Activated CD4-positive, alpha-beta T cell treated with anti-CD3 and anti-CD28 coated beads, Interleukin-2, amount 10 ng/mL, durations not matched to agents 24 days and 14 days (primary cell): ENCODE measurements at regions not wholly inside any gene's neighbourhood (a gene's known extent, or its start where the extent isn't known, plus 50 kb on each side); places are given as distances from the start of the nearest gene placed in this dataset.
"Not testable (repeated sequence)": the region's sequence is repeated elsewhere in the genome, so short reads cannot be mapped to it uniquely, and the experiment has no call there.

ENCODE experiments used
- DNase-seq: peaks from one replicate; pipeline ENCODE4 v3.0.0; 2022
- H3K27ac Mint-ChIP-seq: one replicate; pipeline ENCODE4 v1.8.0; 2022; ENCODE audit warnings: mild to moderate bottlenecking, mixed read lengths
- H3K27me3 Mint-ChIP-seq: one replicate; pipeline ENCODE4 v1.8.0; 2022; ENCODE audit warnings: mixed read lengths
- H3K36me3 Mint-ChIP-seq: one replicate; pipeline ENCODE4 v1.8.0; 2022; ENCODE audit warnings: low read depth, mild to moderate bottlenecking, mixed read lengths
- H3K4me1 Mint-ChIP-seq: one replicate; pipeline ENCODE4 v1.8.0; 2021; ENCODE audit warnings: mixed read lengths
- H3K4me3 Mint-ChIP-seq: one replicate; pipeline ENCODE4 v1.8.0; 2022; ENCODE audit warnings: mild to moderate bottlenecking, moderate library complexity, mixed read lengths
- H3K9me3 Mint-ChIP-seq: one replicate; pipeline ENCODE4 v1.8.0; 2021; ENCODE audit warnings: mixed read lengths
- intact Hi-C: fragments of 100-400 bp; cut with micrococcal nuclease; formaldehyde crosslinking; loops from one replicate; pipeline ENCODE4 v1.15.1; 2023

- intact Hi-C loops: no loop called here
- H3K36me3 Mint-ChIP-seq: no peaks in the 10 kb centered on the region
- H3K27ac Mint-ChIP-seq: no peak overlapping the region
- H3K27me3 Mint-ChIP-seq: peaks cover 5% of the 10 kb centered on the region
- H3K9me3 Mint-ChIP-seq: no peaks in the 10 kb centered on the region
- peaks cover 12% of the 10 kb centered on the region for H3K4me1 Mint-ChIP-seq
- no peak overlapping the region for H3K4me3 Mint-ChIP-seq
- DNase-seq: no peak
Measured at GRCh38 chr6:170094686-170095272, 196.1 kb downstream of the DLL1 start.

- H3K4me3 Mint-ChIP-seq: no peak overlapping the region
- no peaks in the 10 kb centered on the region for H3K36me3 Mint-ChIP-seq
- H3K4me1 Mint-ChIP-seq: peaks cover 19% of the 10 kb centered on the region
- no peak overlapping the region for H3K27ac Mint-ChIP-seq
- no peak for DNase-seq
- H3K9me3 Mint-ChIP-seq: no peaks in the 10 kb centered on the region
- intact Hi-C loops: no loop called here
- H3K27me3 Mint-ChIP-seq: peaks cover 2% of the 10 kb centered on the region
Measured at GRCh38 chr6:170093658-170094596, 197.0 kb downstream of the DLL1 start.

GRCh38 chr6:170093276-170093657 lies 197.6 kb downstream of the DLL1 start:
- DNase-seq: no peak
- H3K27ac Mint-ChIP-seq: no peak overlapping the region
- intact Hi-C loops: no loop called here
- no peak overlapping the region for H3K4me3 Mint-ChIP-seq
- no peaks in the 10 kb centered on the region for H3K9me3 Mint-ChIP-seq
- H3K36me3 Mint-ChIP-seq: no peaks in the 10 kb centered on the region
- H3K4me1 Mint-ChIP-seq: peaks cover 21% of the 10 kb centered on the region
- peaks cover 2% of the 10 kb centered on the region for H3K27me3 Mint-ChIP-seq

DNA sequence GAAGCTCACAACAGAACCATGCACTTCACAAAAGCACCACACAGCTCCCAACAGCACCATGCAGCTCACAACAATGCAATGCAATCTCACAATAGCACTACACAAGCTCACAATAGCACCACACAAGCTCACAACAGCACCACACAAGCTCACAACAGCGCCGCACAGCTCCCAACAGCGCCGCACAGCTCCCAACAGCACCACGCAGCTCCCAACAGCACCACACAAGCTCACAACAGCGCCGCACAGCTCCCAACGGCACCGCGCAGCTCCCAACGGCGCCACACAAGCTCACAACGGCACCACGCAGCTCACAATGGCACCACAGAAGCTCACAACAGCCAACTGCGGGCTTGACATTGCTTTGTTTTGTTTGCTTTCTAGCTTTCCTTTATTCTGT lies 198.1 kb downstream of the DLL1 start:
- Mint-ChIP-seq H3K27me3 (peaks cover 4% of the 10 kb centered on the region), H3K4me1 (peaks cover 26% of the 10 kb centered on the region), H3K9me3 (no peaks in the 10 kb centered on the region), H3K4me3 (no peak overlapping the region), H3K27ac (no peak overlapping the region), H3K36me3 (no peaks in the 10 kb centered on the region)
- intact Hi-C loops: no loop called here
- DNase-seq: no peak

GRCh38 chr6:170091639-170092579 lies 199.0 kb downstream of the DLL1 start:
- intact Hi-C loops: no loop called here
- Mint-ChIP-seq H3K4me1 (peaks cover 26% of the 10 kb centered on the region), H3K9me3 (no peaks in the 10 kb centered on the region), H3K27ac (no peak overlapping the region), H3K36me3 (no peaks in the 10 kb centered on the region), H3K27me3 (peaks cover 4% of the 10 kb centered on the region), H3K4me3 (no peak overlapping the region)
- no peak for DNase-seq

GRCh38 chr6:170091000-170091638 lies 199.8 kb downstream of the DLL1 start:
- H3K4me1 Mint-ChIP-seq: peaks cover 28% of the 10 kb centered on the region
- no peak for DNase-seq
- no peaks in the 10 kb centered on the region for H3K9me3 Mint-ChIP-seq

GRCh38 chr6:170090561-170090960 lies 200.3 kb downstream of the DLL1 start:
- Mint-ChIP-seq H3K4me3 (peak overlapping the region; percentile 91), H3K9me3 (no peaks in the 10 kb centered on the region), H3K27ac (peak overlapping the region; percentile 22), H3K27me3 (peaks cover 4% of the 10 kb centered on the region), H3K4me1 (peaks cover 28% of the 10 kb centered on the region), H3K36me3 (no peaks in the 10 kb centered on the region)
- intact Hi-C loops: no loop called here
- DNase-seq: no peak

More at GRCh38 chr6:170091000-170091638, 199.8 kb downstream of the DLL1 start:
- no peak overlapping the region for H3K4me3 Mint-ChIP-seq
- peaks cover 4% of the 10 kb centered on the region for H3K27me3 Mint-ChIP-seq
- no peaks in the 10 kb centered on the region for H3K36me3 Mint-ChIP-seq
- intact Hi-C loops: no loop called here
- no peak overlapping the region for H3K27ac Mint-ChIP-seq

DNA sequence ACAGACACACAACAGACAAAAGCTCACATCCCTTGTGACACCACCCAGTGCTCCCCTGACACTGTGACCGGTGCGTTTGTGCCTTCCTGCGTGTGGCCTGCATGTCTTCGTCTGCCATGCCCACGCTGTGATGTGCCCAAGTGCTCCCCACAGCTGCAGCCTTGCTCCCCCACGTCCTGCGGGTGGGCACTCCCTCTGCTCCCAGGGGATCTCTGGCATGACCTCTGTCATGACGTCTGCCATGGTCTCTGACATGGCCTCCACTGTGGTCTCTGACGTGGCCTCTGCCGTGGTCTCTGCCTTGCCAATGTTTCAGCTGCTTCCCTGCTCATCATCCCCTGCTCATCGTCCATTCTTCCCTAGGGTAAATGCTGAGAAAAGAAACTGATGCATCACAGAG lies 200.9 kb downstream of the DLL1 start:
- Mint-ChIP-seq H3K36me3 (no peaks in the 10 kb centered on the region), H3K27ac (peak overlapping the region; percentile 98), H3K9me3 (no peaks in the 10 kb centered on the region), H3K4me3 (peak overlapping the region; percentile 91), H3K27me3 (peaks cover 2% of the 10 kb centered on the region), H3K4me1 (peaks cover 30% of the 10 kb centered on the region)
- intact Hi-C loops: loop anchor here (2.0 to 5.0 kb wide), 3 partner anchors 59 to 217 kb away; partner anchors contain the start of gene FAM120B
- no peak for DNase-seq

GRCh38 chr6:170088582-170088955 lies 202.3 kb downstream of the DLL1 start:
- H3K4me1 Mint-ChIP-seq: peaks cover 30% of the 10 kb centered on the region
- intact Hi-C loops: loop anchor here (2.0 to 5.0 kb wide), 3 partner anchors 60 to 219 kb away; partner anchors contain the start of gene FAM120B
- no peak for DNase-seq
- peak overlapping the region; percentile 91 for H3K4me3 Mint-ChIP-seq
- H3K36me3 Mint-ChIP-seq: no peaks in the 10 kb centered on the region
- H3K9me3 Mint-ChIP-seq: no peaks in the 10 kb centered on the region
- peaks cover 2% of the 10 kb centered on the region for H3K27me3 Mint-ChIP-seq
- peak overlapping the region; percentile 98 for H3K27ac Mint-ChIP-seq

- peak; percentile 90 for DNase-seq
- H3K27ac Mint-ChIP-seq: peak overlapping the region; percentile 98
- intact Hi-C loops: loop anchor here (2.0 to 5.0 kb wide), 3 partner anchors 61 to 219 kb away; partner anchors contain the start of gene FAM120B
- peak overlapping the region; percentile 91 for H3K4me3 Mint-ChIP-seq
- H3K27me3 Mint-ChIP-seq: peaks cover 2% of the 10 kb centered on the region
- H3K4me1 Mint-ChIP-seq: peaks cover 34% of the 10 kb centered on the region
- H3K36me3 Mint-ChIP-seq: no peaks in the 10 kb centered on the region
- H3K9me3 Mint-ChIP-seq: no peaks in the 10 kb centered on the region
Measured at GRCh38 chr6:170087941-170088581, 202.8 kb downstream of the DLL1 start.

DNA sequence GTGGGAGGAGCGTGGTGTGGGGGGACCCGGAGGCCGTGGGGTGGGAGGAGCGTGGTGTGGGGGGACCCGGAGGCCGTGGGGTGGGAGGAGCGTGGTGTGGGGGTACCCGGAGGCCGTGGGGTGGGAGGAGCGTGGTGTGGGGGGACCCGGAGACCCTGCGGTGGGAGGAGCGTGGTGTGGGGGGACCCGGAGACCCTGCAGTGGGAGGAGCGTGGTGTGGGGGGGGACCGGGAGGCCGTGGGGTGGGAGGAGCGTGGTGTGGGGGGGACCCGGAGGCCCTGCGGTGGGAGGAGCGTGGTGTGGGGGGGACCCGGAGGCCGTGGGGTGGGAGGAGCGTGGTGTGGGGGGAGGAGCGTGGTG lies 203.5 kb downstream of the DLL1 start:
- H3K4me1 Mint-ChIP-seq: peaks cover 39% of the 10 kb centered on the region
- not testable (repeated sequence) for H3K27me3 Mint-ChIP-seq, DNase-seq, H3K36me3 Mint-ChIP-seq, H3K27ac Mint-ChIP-seq, H3K4me3 Mint-ChIP-seq, H3K9me3 Mint-ChIP-seq
- intact Hi-C loops: loop anchor here (5.0 kb wide), 2 partner anchors 95 to 220 kb away; partner anchors contain the start of gene FAM120B

GRCh38 chr6:170086639-170087420 lies 204.0 kb downstream of the DLL1 start:
- Mint-ChIP-seq H3K4me1 (peaks cover 44% of the 10 kb centered on the region), H3K36me3 (no peaks in the 10 kb centered on the region), H3K27ac (peak overlapping the region; percentile 83), H3K27me3 (peaks cover 2% of the 10 kb centered on the region), H3K4me3 (peak overlapping the region; percentile 52), H3K9me3 (no peaks in the 10 kb centered on the region)
- no peak for DNase-seq
- intact Hi-C loops: loop anchor here (5.0 kb wide), 2 partner anchors 95 to 220 kb away; partner anchors contain the start of gene FAM120B
